KMS-11 (cell line): ENCODE measurements at regions not wholly inside any gene's neighbourhood (a gene's known extent, or its start where the extent isn't known, plus 50 kb on each side); places are given as distances from the start of the nearest gene placed in this dataset.

Experiments
- H2AFZ ChIP-seq: fragments of 200-600 bp; sonication (generic); 2 replicates; pipeline ENCODE4 v1.6.1; 2016; ENCODE audit warnings: antibody characterized with exemption, mixed run types, low read depth
- H3K27ac ChIP-seq: fragments of 200-600 bp; sonication (generic); 2 replicates; pipeline ENCODE4 v1.6.1; 2016; ENCODE audit warnings: mild to moderate bottlenecking, mixed run types
- H3K27me3 ChIP-seq: fragments of 200-600 bp; sonication (generic); 2 replicates; pipeline ENCODE4 v1.6.1; 2017; ENCODE audit warnings: mild to moderate bottlenecking, low read depth, mixed run types, moderate library complexity; ENCODE audit not compliant: insufficient read depth
- H3K36me3 ChIP-seq: fragments of 200-600 bp; sonication (generic); 2 replicates; pipeline ENCODE4 v1.6.1; 2017; ENCODE audit warnings: mild to moderate bottlenecking, mixed run types; ENCODE audit not compliant: insufficient read depth
- H3K4me1 ChIP-seq: fragments of 200-600 bp; sonication (generic); 2 replicates; pipeline ENCODE4 v1.6.1; 2016; ENCODE audit warnings: mild to moderate bottlenecking, low read depth, mixed run types; ENCODE audit not compliant: poor library complexity, severe bottlenecking
- H3K4me2 ChIP-seq: fragments of 200-600 bp; sonication (generic); 2 replicates; pipeline ENCODE4 v1.7.0; 2016; ENCODE audit warnings: mild to moderate bottlenecking, mixed run types
- H3K4me3 ChIP-seq: fragments of 200-600 bp; sonication (generic); IDR thresholded peaks from 2 replicates; pipeline ENCODE4 v1.6.1; 2017; ENCODE audit warnings: low read depth, low read length, mixed read lengths; ENCODE audit not compliant: insufficient read depth
- H3K79me2 ChIP-seq: fragments of 200-600 bp; sonication (generic); 2 replicates; pipeline ENCODE4 v1.6.1; 2016; ENCODE audit warnings: low read depth, mixed run types; ENCODE audit not compliant: insufficient read depth
- H3K9ac ChIP-seq: fragments of 200-600 bp; sonication (generic); 2 replicates; pipeline ENCODE4 v1.6.1; 2016; ENCODE audit warnings: mild to moderate bottlenecking, mixed run types
- H4K20me1 ChIP-seq: fragments of 200-600 bp; sonication (generic); 2 replicates; pipeline ENCODE4 v1.6.1; 2016; ENCODE audit warnings: mild to moderate bottlenecking, mixed run types; ENCODE audit not compliant: insufficient read depth
- CTCF ChIP-seq: fragments of 200-600 bp; sonication (generic); conservative IDR thresholded peaks from 2 replicates; pipeline ENCODE4 v1.6.1; 2017; ENCODE audit warnings: low read depth, mild to moderate bottlenecking, antibody characterized with exemption, low read length, moderate library complexity, mixed read lengths

GRCh38 chr3:16723978-16724377, 118.8 kb upstream of the DAZL start:
- no peak overlapping the region for H3K27ac ChIP-seq
- no peak overlapping the region for H3K4me3 ChIP-seq
- H3K4me2 ChIP-seq = peak overlapping the region; percentile 8; the same call in 1 of the 2 replicates
- no peaks in the 10 kb centered on the region for H3K79me2 ChIP-seq
- H2AFZ ChIP-seq = no peak overlapping the region
- H3K4me1 ChIP-seq = peaks cover 14% of the 10 kb centered on the region
- no peaks in the 10 kb centered on the region for H4K20me1 ChIP-seq
- no peaks in the 10 kb centered on the region for H3K36me3 ChIP-seq
- H3K9ac ChIP-seq = no peak overlapping the region
- TF ChIP-seq CTCF = no peak
- H3K27me3 ChIP-seq = no peaks in the 10 kb centered on the region

GRCh38 chr3:16724487-16724886, 119.3 kb upstream of the DAZL start:
- no peaks in the 10 kb centered on the region for H3K79me2 ChIP-seq
- no peaks in the 10 kb centered on the region for H3K27me3 ChIP-seq
- H3K4me2 ChIP-seq = peak overlapping the region; percentile 8; the same call in 1 of the 2 replicates
- no peak overlapping the region for H2AFZ ChIP-seq
- H4K20me1 ChIP-seq = no peaks in the 10 kb centered on the region
- H3K9ac ChIP-seq = no peak overlapping the region
- H3K4me1 ChIP-seq = peaks cover 14% of the 10 kb centered on the region
- no peak for TF ChIP-seq CTCF
- H3K36me3 ChIP-seq = no peaks in the 10 kb centered on the region
- no peak overlapping the region for H3K4me3 ChIP-seq
- H3K27ac ChIP-seq = no peak overlapping the region

DNA sequence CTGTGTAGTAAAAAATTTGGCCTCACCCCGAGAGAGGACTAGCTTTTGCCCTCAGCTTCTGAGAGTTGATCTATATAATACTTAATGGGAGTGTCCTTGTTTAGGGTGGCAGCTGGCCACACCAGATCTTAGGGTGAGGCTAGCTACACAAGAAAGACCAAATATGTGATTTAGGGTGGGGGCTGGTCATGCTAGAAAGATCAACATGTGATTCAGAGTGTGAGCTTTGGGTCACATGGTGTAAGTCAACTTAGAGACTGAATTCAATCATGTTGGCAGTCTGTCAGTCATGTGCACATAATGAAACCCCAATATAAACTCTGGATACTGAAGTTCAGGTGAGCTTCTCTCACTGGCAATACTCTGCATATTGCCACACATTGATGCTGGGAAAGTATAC, 120.7 kb upstream of the DAZL start:
- H3K27me3 ChIP-seq = no peaks in the 10 kb centered on the region
- H2AFZ ChIP-seq = no peak overlapping the region
- no peak overlapping the region for H3K4me2 ChIP-seq
- no peaks in the 10 kb centered on the region for H4K20me1 ChIP-seq
- H3K36me3 ChIP-seq = no peaks in the 10 kb centered on the region
- no peak overlapping the region for H3K9ac ChIP-seq
- no peak for TF ChIP-seq CTCF
- no peaks in the 10 kb centered on the region for H3K79me2 ChIP-seq
- H3K4me3 ChIP-seq = no peak overlapping the region
- peaks cover 14% of the 10 kb centered on the region for H3K4me1 ChIP-seq
- H3K27ac ChIP-seq = no peak overlapping the region

DNA sequence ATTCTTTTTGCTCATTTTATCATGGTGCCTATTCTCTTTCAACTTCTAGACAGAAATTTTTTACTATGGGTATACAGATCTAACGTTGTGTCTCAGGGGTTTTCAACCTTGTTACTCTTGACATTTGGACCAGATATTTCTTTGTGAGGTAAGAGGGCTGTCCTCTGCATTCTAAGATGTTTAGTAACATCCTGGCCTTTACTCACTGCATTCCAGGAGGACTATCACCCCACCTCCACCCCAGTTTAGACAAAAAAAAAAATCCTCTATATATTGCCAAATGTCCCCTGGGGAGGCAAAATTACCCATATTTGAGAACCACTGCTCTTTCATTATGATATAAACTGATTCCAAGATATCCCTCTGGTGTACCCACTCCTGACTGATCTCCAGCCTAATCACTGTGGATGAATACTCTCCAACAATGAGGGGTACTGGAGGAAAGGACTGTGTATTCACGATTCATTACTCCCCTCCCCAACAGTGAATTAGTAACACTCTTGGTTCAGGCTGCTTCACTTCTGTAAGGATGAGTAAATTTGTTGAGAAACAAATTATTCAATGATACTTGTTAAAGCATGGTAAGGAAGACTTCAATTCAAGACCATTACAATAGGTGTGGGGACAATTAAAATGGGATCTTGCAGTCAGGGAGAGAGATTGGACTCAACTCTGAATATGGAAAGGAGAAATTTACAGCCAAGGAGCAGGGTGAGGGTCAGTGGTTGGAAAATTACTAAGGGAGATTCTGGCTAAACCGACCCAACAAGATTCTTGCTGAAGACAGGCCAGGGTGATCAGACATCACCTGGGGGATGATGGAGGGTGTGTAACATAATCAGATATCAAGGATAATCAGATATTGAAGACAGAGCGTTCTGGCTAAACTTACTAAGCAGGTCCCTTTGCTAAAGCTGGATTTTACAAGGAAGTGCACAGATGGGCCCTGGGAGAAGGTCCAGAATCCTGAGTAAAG, 123.8 kb upstream of the DAZL start:
- Histone ChIP-seq H3K4me3 (no peak overlapping the region), H2AFZ (no peak overlapping the region)

More for the DNA sequence above, 123.8 kb upstream of the DAZL start:
- H3K36me3 ChIP-seq = no peaks in the 10 kb centered on the region
- H3K79me2 ChIP-seq = no peaks in the 10 kb centered on the region
- H3K4me1 ChIP-seq = peaks cover 6% of the 10 kb centered on the region
- H3K9ac ChIP-seq = no peak overlapping the region
- H3K27ac ChIP-seq = no peak overlapping the region
- H4K20me1 ChIP-seq = no peaks in the 10 kb centered on the region
- H3K27me3 ChIP-seq = no peaks in the 10 kb centered on the region
- no peak for TF ChIP-seq CTCF
- H3K4me2 ChIP-seq = no peak overlapping the region
